Nephron (organoid): ENCODE measurements at regions not wholly inside any gene's neighbourhood (a gene's known extent, or its start where the extent isn't known, plus 50 kb on each side); places are given as distances from the start of the nearest gene placed in this dataset.

ENCODE experiments used
- H3K27ac Mint-ChIP-seq, 3 experiments: 2 replicates each; pipeline ENCODE4 v1.8.0; 2020; ENCODE audit warnings: mixed read lengths in 3 of 3, mild to moderate bottlenecking in 2 of 3, moderate library complexity in 1 of 3
- H3K27me3 Mint-ChIP-seq: 2 replicates; pipeline ENCODE4 v1.8.0; 2021; ENCODE audit warnings: low read depth, mild to moderate bottlenecking, moderate library complexity, mixed read lengths
- H3K36me3 Mint-ChIP-seq: 2 replicates; pipeline ENCODE4 v1.8.0; 2020; ENCODE audit warnings: low read depth, mixed read lengths
- H3K4me1 Mint-ChIP-seq: 2 replicates; pipeline ENCODE4 v1.8.0; 2020; ENCODE audit warnings: mixed read lengths
- H3K4me3 Mint-ChIP-seq, 3 experiments: 2 replicates each; pipeline ENCODE4 v1.8.0; 2020; ENCODE audit warnings: mild to moderate bottlenecking in 3 of 3, mixed read lengths in 3 of 3, moderate library complexity in 2 of 3
- H3K9me3 Mint-ChIP-seq: 2 replicates; pipeline ENCODE4 v1.8.0; 2020; ENCODE audit warnings: mixed read lengths
- TF ChIP-seq, protein P1 (sequence below), 3 experiments: fragments of 200-600 bp; sonication (generic); IDR thresholded peaks; one replicate each; pipeline ENCODE4 v1.5.0; 2021; ENCODE audit warnings: antibody characterized with exemption in 3 of 3; ENCODE audit not compliant: unreplicated experiment in 3 of 3

DNA sequence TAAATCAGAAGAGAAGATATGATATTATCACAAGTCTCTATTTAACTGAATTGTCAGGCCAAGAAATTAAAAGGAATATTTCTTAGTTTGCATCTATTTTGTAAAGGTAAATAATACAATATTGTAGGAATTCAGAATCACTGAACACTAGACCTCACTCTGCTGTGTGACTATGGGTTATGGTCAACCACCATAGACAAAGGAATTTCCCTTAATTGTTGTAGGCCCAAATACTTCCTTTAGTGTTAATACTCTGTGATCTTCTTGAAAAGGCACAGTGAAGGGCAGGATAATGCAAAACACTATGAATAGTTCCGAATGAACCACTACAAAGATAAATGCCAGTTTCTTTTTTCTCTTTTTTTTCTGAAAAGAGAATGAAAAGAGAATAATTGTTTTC lies 162.3 kb downstream of the TUSC7 start:
- H3K36me3 Mint-ChIP-seq = no peaks in the 10 kb centered on the region
- no peak overlapping the region for H3K27ac Mint-ChIP-seq
- no peaks in the 10 kb centered on the region for H3K9me3 Mint-ChIP-seq
- H3K27me3 Mint-ChIP-seq = no peaks in the 10 kb centered on the region
- H3K4me3 Mint-ChIP-seq = no peak overlapping the region
- H3K4me1 Mint-ChIP-seq = no peaks in the 10 kb centered on the region
- TF ChIP-seq, protein P1, sequence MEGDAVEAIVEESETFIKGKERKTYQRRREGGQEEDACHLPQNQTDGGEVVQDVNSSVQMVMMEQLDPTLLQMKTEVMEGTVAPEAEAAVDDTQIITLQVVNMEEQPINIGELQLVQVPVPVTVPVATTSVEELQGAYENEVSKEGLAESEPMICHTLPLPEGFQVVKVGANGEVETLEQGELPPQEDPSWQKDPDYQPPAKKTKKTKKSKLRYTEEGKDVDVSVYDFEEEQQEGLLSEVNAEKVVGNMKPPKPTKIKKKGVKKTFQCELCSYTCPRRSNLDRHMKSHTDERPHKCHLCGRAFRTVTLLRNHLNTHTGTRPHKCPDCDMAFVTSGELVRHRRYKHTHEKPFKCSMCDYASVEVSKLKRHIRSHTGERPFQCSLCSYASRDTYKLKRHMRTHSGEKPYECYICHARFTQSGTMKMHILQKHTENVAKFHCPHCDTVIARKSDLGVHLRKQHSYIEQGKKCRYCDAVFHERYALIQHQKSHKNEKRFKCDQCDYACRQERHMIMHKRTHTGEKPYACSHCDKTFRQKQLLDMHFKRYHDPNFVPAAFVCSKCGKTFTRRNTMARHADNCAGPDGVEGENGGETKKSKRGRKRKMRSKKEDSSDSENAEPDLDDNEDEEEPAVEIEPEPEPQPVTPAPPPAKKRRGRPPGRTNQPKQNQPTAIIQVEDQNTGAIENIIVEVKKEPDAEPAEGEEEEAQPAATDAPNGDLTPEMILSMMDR (IDR thresholded peaks at IDR 0.05; ENCODE audit: unreplicated experiment in 3 of 3) = no peak

DNA sequence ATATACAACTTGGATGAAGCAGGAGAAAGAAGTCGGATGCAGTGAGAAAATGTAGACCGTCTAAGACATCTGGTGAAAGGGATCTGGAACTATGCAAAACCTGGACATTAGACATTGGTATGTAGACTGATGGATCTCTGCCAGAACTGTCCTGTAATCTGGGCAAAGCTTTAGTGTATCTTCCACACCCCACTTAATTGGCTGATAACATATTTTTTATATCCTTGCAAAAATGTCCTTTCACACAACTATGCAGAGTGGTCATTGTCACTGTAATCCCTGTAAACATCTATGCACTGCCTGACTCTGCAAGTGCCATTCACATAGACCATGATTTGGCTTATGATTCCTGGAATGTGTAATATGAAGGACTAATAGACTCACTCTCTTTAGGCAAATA lies 163.1 kb downstream of the TUSC7 start:
- Mint-ChIP-seq H3K4me3 (no peak overlapping the region), H3K9me3 (no peaks in the 10 kb centered on the region), H3K36me3 (no peaks in the 10 kb centered on the region), H3K27ac (no peak overlapping the region), H3K27me3 (no peaks in the 10 kb centered on the region), H3K4me1 (no peaks in the 10 kb centered on the region)
- TF ChIP-seq, protein P1 (IDR thresholded peaks at IDR 0.05; ENCODE audit: unreplicated experiment in 3 of 3) = no peak

DNA sequence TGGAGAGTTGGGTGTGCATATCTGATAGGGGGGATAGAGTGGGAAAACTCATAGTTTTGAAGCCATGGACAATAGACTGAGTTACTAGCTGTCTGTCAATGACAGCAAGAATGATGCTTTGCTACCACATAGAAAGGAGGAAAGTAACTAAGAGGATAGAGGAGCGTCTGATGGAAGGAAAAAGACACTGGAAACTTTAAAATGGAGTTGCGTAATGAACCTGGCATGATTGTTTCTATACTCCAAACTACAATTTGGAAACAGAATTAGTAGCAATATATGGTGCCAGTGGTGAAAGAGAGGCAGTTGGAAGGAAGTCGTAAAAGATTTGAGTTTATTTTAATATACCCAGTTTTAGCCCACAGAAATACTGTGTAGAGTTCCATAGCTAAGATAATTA lies 163.6 kb downstream of the TUSC7 start:
- Mint-ChIP-seq H3K27me3 (no peaks in the 10 kb centered on the region), H3K4me3 (no peak overlapping the region), H3K4me1 (no peaks in the 10 kb centered on the region), H3K36me3 (no peaks in the 10 kb centered on the region), H3K9me3 (no peaks in the 10 kb centered on the region), H3K27ac (no peak overlapping the region)
- TF ChIP-seq, protein P1 (IDR thresholded peaks at IDR 0.05; ENCODE audit: unreplicated experiment in 3 of 3) = no peak

DNA sequence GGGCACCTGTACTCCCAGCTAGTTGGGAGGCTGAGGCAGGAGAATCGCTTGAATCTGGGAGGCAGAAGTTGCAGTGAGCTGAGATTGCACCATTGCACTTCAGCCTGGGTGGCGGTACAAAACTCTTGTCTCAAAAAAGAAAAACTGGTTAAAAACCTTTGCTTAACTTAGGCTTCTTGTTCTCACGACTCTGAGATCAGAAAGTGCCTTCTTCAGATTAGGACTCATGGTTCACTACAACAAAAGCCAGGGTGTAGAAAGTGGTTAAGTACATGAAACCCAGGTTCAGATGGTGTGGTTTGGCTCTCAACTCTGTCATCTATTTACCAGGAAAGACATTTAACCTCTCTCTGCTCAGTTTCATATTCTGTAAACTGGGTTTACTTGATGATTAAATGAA lies 168.4 kb downstream of the TUSC7 start:
- Mint-ChIP-seq H3K27me3 (no peaks in the 10 kb centered on the region), H3K36me3 (no peaks in the 10 kb centered on the region), H3K4me1 (no peaks in the 10 kb centered on the region), H3K27ac (no peak overlapping the region), H3K4me3 (no peak overlapping the region), H3K9me3 (no peaks in the 10 kb centered on the region)
- TF ChIP-seq, protein P1 (IDR thresholded peaks at IDR 0.05; ENCODE audit: unreplicated experiment in 3 of 3) = no peak

DNA sequence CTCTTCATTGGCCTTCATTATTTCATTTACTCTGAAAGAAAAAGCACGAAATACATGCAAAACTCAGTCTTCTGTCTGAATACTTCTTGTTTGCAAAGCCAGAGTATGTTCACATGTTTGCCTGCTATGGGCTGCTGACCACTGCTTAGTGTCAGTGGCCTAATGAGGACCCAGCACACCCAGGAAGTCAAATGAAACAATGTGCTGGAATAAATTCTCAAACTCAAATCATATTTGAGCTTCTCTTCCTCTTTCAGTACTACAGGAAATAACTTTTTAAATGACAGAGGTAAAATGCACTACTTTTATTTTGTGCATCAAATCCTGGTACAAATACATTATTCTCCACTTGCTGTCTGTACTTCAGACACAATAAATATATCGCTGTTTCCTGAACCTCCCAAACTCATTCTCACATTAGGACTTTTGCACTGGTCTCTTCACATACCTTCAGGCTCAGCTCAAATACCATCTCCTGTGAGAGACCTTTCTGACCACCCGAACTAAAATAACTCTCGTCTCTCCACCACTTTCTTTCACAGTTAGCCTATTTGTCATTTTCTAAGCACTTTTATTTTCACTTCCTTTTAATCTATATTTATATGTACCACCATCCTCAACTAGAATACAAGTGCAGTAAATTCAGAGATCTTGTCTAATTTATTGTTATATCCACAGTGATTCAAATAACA lies 176.8 kb downstream of the TUSC7 start:
- no peaks in the 10 kb centered on the region for H3K36me3 Mint-ChIP-seq
- H3K4me1 Mint-ChIP-seq = no peaks in the 10 kb centered on the region
- H3K9me3 Mint-ChIP-seq = no peaks in the 10 kb centered on the region
- H3K27ac Mint-ChIP-seq = no peak overlapping the region
- H3K27me3 Mint-ChIP-seq = no peaks in the 10 kb centered on the region
- H3K4me3 Mint-ChIP-seq = no peak overlapping the region
- TF ChIP-seq, protein P1 (IDR thresholded peaks at IDR 0.05; ENCODE audit: unreplicated experiment in 3 of 3) = no peak

DNA sequence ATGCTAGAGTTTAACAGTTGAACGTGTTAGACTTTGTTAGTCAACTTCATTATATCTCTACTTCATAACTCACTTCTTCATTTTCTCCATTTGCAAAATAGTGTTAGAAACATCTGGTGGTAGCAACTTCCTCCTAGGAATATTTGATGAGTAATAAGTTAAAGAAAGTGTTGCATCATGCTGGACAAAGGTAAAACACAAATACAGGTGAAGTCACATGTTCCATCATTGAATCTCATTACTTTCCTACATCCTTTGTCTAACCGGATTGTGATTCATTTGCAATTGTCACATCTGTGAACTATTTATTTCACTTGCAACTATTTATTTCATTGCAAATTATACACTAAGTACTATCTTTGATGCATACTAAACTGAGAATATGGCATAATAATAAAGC lies 186.5 kb downstream of the TUSC7 start:
- Mint-ChIP-seq H3K4me1 (no peaks in the 10 kb centered on the region), H3K9me3 (no peaks in the 10 kb centered on the region), H3K4me3 (no peak overlapping the region), H3K27ac (no peak overlapping the region), H3K27me3 (no peaks in the 10 kb centered on the region), H3K36me3 (no peaks in the 10 kb centered on the region)
- TF ChIP-seq, protein P1 (IDR thresholded peaks at IDR 0.05; ENCODE audit: unreplicated experiment in 3 of 3) = no peak
